Central memory CD4-positive, alpha-beta T cell (primary cell): ENCODE measurements at regions not wholly inside any gene's neighbourhood (a gene's known extent, or its start where the extent isn't known, plus 50 kb on each side); places are given as distances from the start of the nearest gene placed in this dataset.

Experiments
- DNase-seq: peaks from one replicate; pipeline ENCODE4 v3.0.0; 2022

DNA sequence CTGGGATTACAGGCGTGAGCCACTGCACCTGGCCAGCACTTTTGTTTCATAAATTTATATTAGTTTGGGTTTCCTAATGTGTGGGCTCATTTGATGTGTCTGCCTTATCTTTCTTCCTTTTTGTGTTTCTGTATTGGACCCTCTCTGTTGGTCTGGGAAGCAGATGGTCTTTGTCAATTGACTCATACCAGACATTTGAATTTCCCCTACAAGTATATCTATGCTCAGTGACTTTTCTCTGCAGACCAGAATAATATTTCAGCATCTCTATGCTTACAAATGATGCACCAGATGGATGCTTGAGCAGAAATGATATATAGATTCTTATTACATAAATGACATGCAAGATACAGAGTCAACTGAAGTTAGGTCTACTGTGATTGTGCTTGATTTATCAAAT lies 329.9 kb upstream of the SLCO3A1 start:
- no peak for DNase-seq

- DNase-seq = no peak
Observed at GRCh38 chr15:91524534-91524933, 329.0 kb upstream of the SLCO3A1 start.

DNA sequence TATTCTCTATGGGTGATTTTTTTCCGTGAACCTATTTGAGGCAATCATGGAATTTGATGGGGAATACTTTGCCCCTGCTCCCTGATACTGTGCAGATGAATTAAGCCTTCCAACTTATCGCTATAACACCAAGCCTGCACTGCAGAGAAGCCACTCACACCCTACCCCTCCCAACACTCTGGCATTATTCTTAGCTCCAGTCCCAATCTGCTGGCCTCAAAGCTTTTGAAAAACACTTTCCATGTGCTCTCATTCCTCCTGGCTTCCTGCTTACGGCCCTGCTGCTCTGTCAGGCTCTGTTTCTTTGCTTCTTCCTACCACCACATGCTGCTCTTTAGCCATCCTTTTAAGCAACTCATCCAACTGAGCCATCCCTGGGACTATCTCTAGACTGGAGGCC lies 327.8 kb upstream of the SLCO3A1 start:
- no peak for DNase-seq

DNA sequence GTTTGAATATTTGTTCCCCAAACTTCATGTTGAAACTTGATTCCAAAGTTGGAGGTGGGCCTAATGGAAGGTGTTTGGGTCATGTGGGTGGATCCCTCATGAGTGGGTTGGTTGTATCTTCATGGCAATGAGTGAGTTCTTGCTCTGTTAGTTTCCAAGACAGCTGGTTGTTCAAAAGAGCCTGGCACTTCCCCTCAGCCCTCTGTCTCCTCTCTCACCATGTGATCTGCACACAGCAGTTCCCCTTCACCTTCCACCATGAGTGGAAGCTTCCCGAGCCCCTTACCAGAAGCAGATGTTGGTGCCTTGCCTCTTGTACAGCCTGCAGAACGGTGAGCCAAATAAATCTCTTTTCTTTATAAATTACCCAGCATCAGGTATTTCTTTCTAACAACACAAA lies 327.1 kb upstream of the SLCO3A1 start:
- DNase-seq = no peak

DNA sequence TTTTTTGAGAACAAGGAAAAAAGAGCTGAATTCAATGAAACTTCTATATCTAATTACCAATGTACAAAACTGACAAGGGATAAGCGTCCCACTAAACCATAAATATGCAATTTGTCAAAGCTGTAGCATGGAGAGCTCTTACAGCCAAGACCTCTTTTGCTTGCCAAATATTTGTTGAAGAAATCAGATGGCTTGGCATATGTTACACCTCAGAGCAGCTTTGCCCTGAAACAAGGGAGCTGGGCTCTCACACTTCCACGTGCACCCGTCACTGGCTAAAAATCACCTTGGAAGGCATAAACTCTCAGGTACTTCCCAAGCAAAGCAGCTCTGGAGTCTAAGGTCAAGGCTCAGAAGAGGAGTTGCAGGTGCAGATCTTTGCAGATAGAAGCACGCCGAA lies 324.7 kb upstream of the SLCO3A1 start:
- no peak for DNase-seq

GRCh38 chr15:91529534-91529933 lies 324.0 kb upstream of the SLCO3A1 start:
- DNase-seq = no peak

GRCh38 chr15:91530279-91530678 lies 323.2 kb upstream of the SLCO3A1 start:
- DNase-seq = no peak

GRCh38 chr15:91530956-91531582 lies 322.4 kb upstream of the SLCO3A1 start:
- no peak for DNase-seq

GRCh38 chr15:91534235-91534634 lies 319.3 kb upstream of the SLCO3A1 start:
- DNase-seq = no peak

DNA sequence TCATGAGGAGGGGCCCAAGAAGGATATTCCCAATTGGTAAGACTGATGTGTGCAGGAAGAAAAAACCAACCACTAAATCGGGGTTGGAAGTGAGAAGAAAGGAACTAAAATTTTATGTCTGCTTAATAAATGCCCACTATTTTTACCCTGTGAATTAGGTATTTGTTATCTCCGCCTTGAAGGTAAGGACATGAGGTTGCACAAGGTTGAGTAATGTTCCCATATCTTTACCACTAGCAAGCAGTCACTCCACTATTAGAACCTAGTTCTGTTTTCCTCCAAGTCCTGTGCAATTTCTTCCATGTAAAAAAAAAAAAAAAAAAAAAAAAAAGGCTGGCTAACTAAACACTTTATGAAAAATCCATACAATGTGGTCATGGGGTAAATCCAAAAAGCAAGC lies 318.5 kb upstream of the SLCO3A1 start:
- DNase-seq = no peak

GRCh38 chr15:91535856-91536500 lies 317.5 kb upstream of the SLCO3A1 start:
- no peak for DNase-seq

- DNase-seq = no peak
Observed at GRCh38 chr15:91537856-91538255, 315.7 kb upstream of the SLCO3A1 start.

DNA sequence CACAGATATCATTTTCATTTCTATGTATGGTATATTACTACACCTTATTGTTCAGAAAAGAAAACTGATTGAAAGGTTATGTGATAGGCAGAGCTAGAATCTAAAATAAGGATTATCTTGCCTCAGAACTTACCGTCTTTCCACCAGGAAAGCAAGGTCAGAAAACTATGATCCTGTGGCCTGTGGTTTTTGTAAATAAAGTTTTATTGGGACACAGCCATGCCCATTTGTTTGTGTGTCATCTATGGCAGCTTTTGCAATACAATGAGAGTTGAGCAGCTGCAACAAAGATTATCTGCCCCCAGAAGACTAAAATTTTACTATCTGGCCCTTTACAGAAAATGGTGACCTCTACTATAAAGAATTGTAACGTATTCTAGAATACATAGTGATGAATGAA lies 314.7 kb upstream of the SLCO3A1 start:
- DNase-seq = no peak

DNA sequence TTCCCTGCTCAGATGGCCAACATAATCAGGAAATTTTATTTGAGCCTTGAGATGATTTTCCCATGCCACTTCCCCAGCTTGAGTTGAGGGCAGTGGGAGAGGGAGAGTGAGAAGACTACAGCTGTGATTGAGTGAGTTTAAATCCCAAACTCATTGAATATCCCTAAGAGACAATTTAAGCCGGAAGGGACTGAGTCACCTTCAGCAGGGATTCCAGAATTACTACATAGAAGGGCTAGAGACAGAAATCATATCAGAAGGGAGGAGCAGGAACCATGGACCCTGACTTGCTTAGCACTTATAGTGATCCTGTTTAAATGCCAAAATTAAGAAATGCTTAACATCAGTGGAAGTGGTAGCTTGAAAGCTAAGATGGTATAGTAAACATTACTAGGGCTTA lies 312.2 kb upstream of the SLCO3A1 start:
- DNase-seq = no peak

DNA sequence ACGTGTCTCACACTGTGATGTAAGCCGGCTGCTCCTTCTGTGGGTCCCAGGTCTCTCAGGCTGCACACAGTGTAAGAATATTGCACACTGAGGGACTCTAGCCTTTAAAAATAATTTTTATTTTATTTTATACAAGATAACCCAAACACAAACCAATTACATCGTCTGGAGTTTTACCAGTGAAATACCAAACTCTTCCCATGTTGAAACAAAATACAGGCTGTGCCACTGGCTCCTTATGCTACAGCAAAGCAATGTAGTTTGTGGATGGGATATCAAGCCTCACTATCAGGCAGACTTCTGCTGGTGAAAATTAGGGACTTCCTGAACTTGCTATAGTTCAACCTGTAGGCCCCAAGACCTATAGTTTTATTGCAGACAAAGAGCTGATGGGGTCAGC lies 311.3 kb upstream of the SLCO3A1 start:
- DNase-seq = no peak

DNA sequence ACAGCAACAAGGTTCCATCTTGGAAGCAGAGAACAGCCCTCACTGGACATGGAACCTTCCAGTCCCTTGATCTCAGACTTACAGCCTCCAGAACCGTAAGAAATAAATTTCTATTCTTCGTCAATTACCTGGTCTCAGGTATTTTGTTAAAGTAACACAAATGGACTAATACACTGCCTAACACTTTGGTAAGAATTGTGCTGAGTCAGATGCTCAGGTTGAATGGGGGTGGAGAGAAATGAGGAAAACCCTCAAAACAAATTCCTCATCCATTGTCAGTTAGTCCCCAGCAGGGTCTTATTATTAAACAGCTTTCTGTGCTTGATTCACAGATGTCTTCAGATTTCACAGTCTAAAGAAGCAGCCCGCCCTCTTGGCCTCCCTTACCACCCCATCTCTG lies 306.2 kb upstream of the SLCO3A1 start:
- no peak for DNase-seq

DNA sequence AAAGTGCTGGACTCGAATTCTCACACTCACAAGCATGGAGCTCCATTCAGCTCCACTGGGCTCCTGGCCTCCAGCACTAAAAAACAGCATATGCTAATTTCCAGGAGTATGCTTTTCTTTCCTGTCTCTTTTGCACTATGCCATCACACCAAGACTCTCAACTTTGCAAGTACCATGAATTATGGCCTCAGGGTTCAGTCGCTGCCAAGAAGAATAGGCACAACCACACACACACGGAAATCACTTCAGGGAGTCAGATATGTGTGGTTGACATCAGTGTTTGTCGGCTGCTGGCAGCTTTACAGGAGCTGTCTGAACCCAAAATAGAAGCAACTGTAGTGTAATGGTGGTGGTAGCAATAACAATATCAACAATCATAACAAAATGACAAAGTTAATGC lies 305.0 kb upstream of the SLCO3A1 start:
- DNase-seq = no peak

DNA sequence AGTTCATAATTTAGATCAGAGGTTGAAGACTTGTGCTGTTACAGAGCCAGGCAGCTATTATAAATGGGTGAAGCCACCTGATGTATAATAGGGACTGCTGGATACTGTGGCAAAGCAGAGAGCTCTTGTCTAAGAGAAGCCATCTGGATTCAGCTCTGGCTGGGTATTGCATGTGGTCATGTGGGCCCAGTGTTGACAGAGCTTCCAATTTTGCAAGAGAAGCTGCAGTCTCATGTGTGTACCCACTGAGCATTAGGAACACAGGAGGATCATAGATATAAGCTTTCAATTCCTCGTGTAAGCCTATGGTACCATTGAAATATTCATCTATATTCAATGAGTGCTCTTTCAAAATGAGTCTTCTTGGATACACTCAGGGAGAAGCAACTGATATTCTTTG lies 303.9 kb upstream of the SLCO3A1 start:
- no peak for DNase-seq

DNA sequence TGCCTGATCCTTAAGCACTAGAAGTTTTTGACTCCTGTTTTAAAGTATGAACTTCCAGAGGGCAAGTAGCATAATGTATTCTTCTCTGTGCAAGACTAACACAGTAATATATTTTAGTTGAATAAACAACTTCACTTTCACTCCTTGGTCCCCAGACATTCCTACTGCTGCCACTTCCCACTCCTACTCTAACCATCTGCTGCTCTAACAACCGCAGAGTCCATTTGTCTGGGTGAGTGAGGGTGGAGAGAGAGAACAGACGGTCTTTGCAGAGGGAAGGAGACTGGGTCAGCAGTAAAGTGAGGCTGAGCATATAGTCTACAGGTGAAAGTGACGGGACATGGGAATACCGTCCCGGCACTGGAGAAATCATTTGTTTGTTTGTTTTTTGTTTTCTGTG lies 301.0 kb upstream of the SLCO3A1 start:
- DNase-seq = no peak

- no peak for DNase-seq
Observed at GRCh38 chr15:91553196-91553854, 300.2 kb upstream of the SLCO3A1 start.

DNA sequence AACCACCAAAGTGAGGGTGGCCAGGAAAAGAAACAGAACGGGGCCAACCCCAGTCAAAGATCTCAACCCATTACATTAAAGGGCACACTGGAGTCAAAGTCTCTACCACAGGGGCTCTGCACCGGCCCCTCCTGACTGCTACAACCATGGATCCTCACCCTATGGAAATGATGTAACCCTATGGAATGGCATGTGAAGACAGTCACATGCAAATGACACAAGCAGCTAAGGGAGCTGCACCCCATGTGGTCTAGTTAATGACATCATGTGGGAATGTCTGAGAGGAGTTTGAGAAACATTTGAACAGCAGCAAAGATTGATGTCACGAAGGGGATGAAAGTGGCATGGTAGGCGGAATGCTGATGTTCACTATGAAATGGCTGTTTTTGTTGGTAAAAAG lies 298.2 kb upstream of the SLCO3A1 start:
- DNase-seq = no peak

GRCh38 chr15:91556926-91557325 lies 296.6 kb upstream of the SLCO3A1 start:
- no peak for DNase-seq

DNA sequence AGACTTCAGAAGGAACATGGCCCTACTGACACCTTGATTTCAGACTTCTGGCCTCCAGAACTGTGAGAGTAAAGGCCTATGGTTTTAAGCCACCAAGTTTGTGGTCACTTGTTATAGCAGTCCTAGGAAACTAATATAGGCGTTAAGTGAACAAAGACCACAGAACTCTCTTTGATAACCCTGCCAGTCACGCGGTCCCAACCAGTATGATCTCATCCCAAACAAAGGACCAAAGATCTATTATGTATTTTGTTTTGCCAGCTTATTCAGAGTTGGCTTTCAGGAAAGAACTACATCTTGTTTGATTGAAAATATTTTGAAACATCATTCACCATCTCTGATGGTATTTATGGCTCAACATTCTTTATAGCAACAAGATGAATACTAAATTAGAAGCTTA lies 294.4 kb upstream of the SLCO3A1 start:
- DNase-seq = no peak

DNA sequence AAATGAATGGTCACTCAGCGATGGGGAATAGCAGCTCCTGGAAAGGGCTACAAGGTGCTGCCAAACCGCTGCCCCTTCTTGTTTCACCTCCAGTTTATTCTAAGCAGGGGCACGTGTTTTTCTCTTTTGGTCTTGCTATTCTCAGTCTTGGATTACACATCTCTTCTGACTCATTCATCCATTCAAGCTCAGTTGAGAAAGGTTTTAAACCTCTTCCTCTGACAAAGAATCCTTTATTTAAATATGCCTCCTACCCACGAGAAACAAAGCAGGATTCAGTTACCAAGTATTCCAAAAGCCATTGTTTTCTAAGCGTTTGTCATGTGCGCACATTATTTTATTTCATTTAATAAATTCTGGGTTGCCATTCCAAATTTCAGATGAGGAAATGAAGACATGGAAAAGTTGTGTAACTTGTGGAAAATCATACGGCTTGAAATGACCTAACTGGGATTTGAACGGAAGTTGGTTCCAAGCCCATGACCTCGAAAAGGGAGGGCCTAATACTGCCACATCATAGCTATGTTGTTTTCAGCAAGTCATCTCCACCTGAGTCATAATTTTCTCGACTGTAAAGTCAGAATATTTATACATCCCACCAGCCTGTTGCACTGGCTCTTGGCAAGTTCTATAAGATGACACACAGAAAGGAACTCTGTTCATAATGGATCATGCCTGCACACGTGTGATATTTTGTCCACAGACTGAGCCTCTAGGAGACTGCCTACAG lies 292.0 kb upstream of the SLCO3A1 start:
- DNase-seq = no peak
